Tibial nerve (tissue), 4 donors: ENCODE measurements at regions not wholly inside any gene's neighbourhood (a gene's known extent, or its start where the extent isn't known, plus 50 kb on each side); places are given as distances from the start of the nearest gene placed in this dataset.

ENCODE experiments used
- DNase-seq, 2 donors: peaks; one replicate each; pipeline ENCODE4 v3.0.0-alpha.2; 2019; ENCODE audit warnings: low spot score in 2 of 2
- H3K27ac ChIP-seq, 4 donors: fragments of 200-600 bp; sonication (generic) in 3 of 4; one replicate each; pipeline ENCODE4 v1.5.1; 2017 to 2019; ENCODE audit warnings: mild to moderate bottlenecking in 1 of 4
- H3K27me3 ChIP-seq, 2 donors: fragments of 200-600 bp; sonication (generic) in 1 of 2; one replicate each; pipeline versions ENCODE4 v1.5.1 to v1.6.0; 2017 to 2019
- H3K36me3 ChIP-seq, 3 donors: fragments of 200-600 bp; sonication (generic); one replicate each; pipeline ENCODE4 v1.5.1; 2018 to 2019
- H3K4me1 ChIP-seq, 4 donors: fragments of 200-600 bp; sonication (generic) in 3 of 4; one replicate each; pipeline ENCODE4 v1.5.1; 2017 to 2019
- H3K4me3 ChIP-seq, 4 donors: fragments of 200-600 bp; sonication (generic) in 3 of 4; one replicate each; pipeline ENCODE4 v1.5.1; 2017 to 2019; ENCODE audit warnings: mild to moderate bottlenecking in 1 of 4, moderate library complexity in 1 of 4
- H3K9me3 ChIP-seq, 4 donors: fragments of 200-600 bp; sonication (generic) in 3 of 4; one replicate each; pipeline ENCODE4 v1.5.1; 2017 to 2019
- EP300 ChIP-seq, 2 donors: sonication (generic); formaldehyde crosslinking; IDR thresholded peaks; one replicate each; pipeline ENCODE4 v1.6.1; 2017; ENCODE audit warnings: antibody characterized with exemption in 2 of 2, mild to moderate bottlenecking in 1 of 2
- POLR2A ChIP-seq, 2 donors: fragments of 450-650 bp; IDR thresholded peaks; one replicate each; pipeline ENCODE4 v1.6.1; 2017; ENCODE audit warnings: antibody characterized with exemption in 2 of 2, mild to moderate bottlenecking in 2 of 2, moderate library complexity in 2 of 2
- WGBS, 2 donors: methylation state at CpG; one replicate each; pipeline ENCODE4 v1.1.5; 2018; 5-methylcytosine and 5-hydroxymethylcytosine counted together
- TF ChIP-seq, protein P1 (sequence below), 5 experiments: fragments of 200-600 bp in 3 of 5; fragments of 450-650 bp in 2 of 5; sonication (generic) in 3 of 5; IDR thresholded peaks; one replicate each; pipeline ENCODE4 v1.5.1; 2016 to 2019; ENCODE audit warnings: antibody characterized with exemption in 5 of 5, mild to moderate bottlenecking in 3 of 5, moderate library complexity in 2 of 5

DNA sequence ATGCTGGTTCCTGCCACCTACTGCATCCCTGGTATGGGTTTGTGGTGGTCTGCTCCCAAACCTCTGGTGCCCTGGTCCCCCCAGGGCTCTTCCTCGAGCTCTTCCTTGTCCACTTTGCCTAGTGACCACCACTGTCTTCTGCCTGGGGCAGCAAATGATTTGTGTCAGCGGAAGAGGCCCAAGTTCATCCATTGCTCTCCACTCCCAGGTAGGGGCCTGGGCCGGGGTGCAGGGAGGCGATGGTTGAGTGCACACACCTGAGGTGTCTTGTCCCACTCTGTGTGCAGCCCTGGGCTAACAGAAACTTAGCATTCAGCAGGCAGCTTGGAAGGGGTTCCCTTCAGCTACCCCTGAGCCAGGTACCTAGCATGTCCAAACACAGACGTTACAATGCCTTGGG is 75.6 kb upstream of the SOX3 start:
- Histone ChIP-seq H3K9me3 (no peaks in the 10 kb centered on the region), H3K36me3 (no peaks in the 10 kb centered on the region), H3K27ac (no peak overlapping the region), H3K27me3 (no peaks in the 10 kb centered on the region), H3K4me3 (no peak overlapping the region), H3K4me1 (no peaks in the 10 kb centered on the region)
- 65 to 76% methylated on average over 5 of the region's 5 CpGs for WGBS, 2 donors
- TF ChIP-seq, protein P1, sequence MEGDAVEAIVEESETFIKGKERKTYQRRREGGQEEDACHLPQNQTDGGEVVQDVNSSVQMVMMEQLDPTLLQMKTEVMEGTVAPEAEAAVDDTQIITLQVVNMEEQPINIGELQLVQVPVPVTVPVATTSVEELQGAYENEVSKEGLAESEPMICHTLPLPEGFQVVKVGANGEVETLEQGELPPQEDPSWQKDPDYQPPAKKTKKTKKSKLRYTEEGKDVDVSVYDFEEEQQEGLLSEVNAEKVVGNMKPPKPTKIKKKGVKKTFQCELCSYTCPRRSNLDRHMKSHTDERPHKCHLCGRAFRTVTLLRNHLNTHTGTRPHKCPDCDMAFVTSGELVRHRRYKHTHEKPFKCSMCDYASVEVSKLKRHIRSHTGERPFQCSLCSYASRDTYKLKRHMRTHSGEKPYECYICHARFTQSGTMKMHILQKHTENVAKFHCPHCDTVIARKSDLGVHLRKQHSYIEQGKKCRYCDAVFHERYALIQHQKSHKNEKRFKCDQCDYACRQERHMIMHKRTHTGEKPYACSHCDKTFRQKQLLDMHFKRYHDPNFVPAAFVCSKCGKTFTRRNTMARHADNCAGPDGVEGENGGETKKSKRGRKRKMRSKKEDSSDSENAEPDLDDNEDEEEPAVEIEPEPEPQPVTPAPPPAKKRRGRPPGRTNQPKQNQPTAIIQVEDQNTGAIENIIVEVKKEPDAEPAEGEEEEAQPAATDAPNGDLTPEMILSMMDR (IDR thresholded peaks at IDR 0.05): no peak
- TF ChIP-seq EP300 (IDR thresholded peaks at IDR 0.05): no peak
- no peak for TF ChIP-seq POLR2A (IDR thresholded peaks at IDR 0.05)
- no peak for DNase-seq

DNA sequence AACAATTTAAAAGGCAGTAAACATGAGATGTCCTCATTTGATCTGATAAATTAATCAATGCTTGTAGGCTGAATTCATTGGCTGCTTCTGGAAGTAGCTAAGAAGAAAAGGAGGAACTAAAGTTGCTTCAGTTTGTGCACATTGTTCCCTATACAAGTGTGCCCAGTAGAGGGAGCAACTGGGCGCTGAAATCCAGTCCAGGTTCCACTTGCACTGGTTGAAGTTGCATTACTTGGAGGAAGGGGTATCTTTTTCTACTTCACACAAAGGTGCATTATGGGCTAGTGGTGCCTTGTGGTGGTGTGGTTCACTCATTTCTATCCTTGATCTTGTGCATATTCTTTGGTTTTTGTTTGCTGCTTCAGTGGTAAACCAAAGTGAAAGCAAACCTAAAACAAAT is 67.9 kb upstream of the SOX3 start:
- H3K4me3 ChIP-seq: no peak overlapping the region
- no peaks in the 10 kb centered on the region for H3K4me1 ChIP-seq
- no peak overlapping the region for H3K27ac ChIP-seq
- WGBS, 2 donors: 0% methylated on average over 1 of the region's 1 CpG
- no peak for TF ChIP-seq EP300 (IDR thresholded peaks at IDR 0.05)
- no peak for TF ChIP-seq POLR2A (IDR thresholded peaks at IDR 0.05)
- TF ChIP-seq, protein P1 (IDR thresholded peaks at IDR 0.05): peak in 3 of 5 experiments; percentile 16 to 62 (median 52)
- H3K9me3 ChIP-seq: no peaks in the 10 kb centered on the region
- no peaks in the 10 kb centered on the region for H3K36me3 ChIP-seq
- DNase-seq: peak in 1 of 2 donors; percentile 10
- no peaks in the 10 kb centered on the region for H3K27me3 ChIP-seq

DNA sequence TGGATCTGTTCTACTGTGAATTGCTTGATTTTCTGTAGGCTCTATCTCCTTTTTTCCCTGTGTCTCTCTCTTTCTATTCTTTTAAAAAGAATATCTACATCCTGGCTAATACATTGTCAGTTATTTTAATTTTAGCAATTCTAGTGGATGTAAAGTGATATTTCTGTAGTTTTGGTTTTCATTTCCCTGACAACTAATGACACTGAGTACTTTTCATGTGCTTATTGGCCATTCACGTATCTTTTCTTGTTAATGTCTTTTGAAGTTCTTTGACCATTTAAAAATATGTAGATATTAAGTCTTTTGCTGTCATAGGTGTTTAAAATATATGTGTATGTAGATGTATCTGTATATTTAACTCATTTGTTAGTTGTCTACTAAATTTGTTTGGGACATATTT is 59.0 kb upstream of the SOX3 start:
- Histone ChIP-seq H3K4me1 (no peaks in the 10 kb centered on the region), H3K36me3 (no peaks in the 10 kb centered on the region), H3K9me3 (no peaks in the 10 kb centered on the region), H3K4me3 (no peak overlapping the region), H3K27me3 (no peaks in the 10 kb centered on the region), H3K27ac (no peak overlapping the region)
- TF ChIP-seq POLR2A (IDR thresholded peaks at IDR 0.05) (no peak), EP300 (IDR thresholded peaks at IDR 0.05) (no peak)
- TF ChIP-seq, protein P1 (IDR thresholded peaks at IDR 0.05): no peak
- DNase-seq: no peak
- WGBS, 2 donors: 60 to 68% methylated on average over 1 of the region's 1 CpG
